ENCODE measurements at regions not wholly inside any gene's neighbourhood (a gene's known extent, or its start where the extent isn't known, plus 50 kb on each side); places are given as distances from the start of the nearest gene placed in this dataset.

DNA sequence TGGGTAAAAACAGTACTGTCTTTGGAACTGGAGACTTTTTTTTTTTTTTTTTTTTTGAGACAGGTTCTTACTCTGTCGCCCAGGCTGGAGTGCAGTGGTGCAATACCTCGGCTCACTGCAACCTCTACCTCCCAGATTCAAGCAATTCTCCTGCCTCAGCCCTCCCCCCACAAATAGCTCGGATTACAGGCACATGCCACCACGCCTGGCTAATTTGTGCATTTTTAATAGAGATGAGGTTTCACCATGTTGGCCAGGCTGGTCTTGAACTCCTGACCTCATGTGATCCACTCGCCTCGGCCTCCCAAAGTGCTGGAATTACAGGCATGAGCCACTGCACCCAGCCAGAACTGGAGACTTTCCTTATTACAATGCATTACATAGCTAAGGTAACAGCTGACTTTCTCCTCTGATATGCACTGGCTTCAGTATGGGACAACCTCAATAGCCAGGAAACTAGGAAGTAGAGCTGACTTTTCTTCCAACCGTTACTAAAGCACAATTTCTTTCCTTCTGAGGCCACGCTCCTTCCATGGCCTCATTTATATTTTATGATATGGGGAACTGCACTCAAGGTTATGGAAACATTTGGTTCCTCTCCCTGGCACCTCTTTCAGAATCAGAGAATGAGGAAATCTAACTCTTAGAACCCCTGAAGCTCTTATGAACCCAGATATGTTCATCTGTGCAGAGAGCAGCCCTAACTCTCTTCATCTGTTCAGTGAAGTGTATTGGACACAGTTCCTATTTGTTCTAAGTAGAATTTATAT lies 53.5 kb upstream of the FAM9B start:
- DNase-seq (ENCODE audit: low spot score): no peak
- in situ Hi-C loops (cut with HindIII; ENCODE audit: low sequenced_read_pairs): no loop called here

DNA sequence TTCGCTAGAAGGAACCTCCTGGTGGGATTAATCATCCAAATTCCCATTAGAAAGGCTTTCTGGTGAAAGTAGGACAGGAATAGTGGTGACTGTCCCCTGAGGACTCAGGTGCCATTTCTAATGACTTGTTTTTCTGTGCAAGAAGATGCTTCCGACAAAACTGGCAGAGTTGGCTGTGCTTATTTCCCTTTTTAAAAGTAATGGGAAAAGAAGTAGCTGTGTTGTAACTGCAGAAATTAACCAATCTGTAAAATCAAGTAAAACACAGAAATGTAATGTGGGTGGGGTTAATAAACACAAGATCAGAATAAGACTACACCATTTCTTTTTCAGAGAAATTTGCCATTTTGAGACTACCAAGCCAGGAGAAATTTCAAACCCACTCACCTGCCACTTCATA lies 55.0 kb upstream of the FAM9B start:
- peak; percentile 17 for DNase-seq (ENCODE audit: low spot score)
- in situ Hi-C loops (cut with HindIII; ENCODE audit: low sequenced_read_pairs): no loop called here

DNA sequence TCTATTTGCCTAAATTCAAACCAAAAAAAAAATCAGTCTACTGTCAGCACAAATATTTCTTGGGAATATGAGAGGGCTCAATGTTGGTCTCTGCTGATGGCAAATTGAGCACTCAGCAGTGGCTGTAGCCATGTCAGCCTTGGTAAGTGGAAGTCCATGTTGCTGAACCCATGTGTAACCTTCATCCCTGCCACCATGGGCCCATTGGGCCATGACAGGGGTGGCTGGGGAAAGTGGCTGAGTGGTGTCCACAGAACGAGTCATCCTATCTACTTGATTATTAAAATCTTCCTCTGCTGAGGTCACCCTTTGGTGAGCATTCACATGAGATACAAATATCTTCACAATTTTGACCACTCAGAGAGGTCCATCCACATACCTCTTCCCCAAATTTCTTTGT lies 56.8 kb upstream of the FAM9B start:
- DNase-seq (ENCODE audit: low spot score): no peak
- in situ Hi-C loops (cut with HindIII; ENCODE audit: low sequenced_read_pairs): no loop called here

DNA sequence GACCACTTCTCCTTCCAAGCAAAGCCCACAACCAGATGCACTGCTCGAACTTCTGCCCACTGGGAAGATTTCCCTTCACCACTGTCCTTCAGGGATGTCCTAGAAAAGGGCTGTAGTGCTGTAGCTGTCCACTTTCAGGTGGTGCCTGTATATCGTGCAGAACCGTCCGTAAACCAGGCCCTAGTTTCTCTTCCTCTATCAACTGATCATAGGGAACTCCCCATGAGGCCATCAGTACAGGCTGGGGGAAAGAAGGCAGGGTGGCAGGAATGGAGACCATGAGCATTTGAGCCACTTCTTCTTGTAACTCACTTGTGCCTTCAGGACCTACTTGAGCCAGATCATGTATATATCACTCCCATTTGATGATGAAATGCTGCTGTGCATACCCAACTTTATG lies 57.3 kb upstream of the FAM9B start:
- DNase-seq (ENCODE audit: low spot score): no peak
- in situ Hi-C loops (cut with HindIII; ENCODE audit: low sequenced_read_pairs): no loop called here

DNA sequence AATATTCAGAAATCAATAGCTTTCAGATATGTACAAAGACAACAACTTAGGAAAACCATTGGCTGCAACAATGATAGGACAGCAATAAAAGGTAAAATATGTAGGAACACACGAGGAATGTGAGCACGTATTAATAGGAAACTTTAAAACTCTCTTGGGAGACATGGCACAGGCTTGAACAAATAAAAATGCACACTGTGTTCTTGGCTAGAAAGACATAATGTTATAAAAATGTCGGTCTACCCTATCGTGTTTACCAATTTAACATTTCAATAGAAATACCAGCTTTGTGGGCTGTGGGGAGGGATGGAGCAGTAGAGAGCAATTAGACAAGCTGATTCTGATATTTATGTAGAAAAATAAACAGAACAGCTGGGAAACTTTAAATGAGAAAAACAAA lies 69.0 kb upstream of the FAM9B start:
- DNase-seq (ENCODE audit: low spot score): no peak
- in situ Hi-C loops (cut with HindIII; ENCODE audit: low sequenced_read_pairs): no loop called here

DNA sequence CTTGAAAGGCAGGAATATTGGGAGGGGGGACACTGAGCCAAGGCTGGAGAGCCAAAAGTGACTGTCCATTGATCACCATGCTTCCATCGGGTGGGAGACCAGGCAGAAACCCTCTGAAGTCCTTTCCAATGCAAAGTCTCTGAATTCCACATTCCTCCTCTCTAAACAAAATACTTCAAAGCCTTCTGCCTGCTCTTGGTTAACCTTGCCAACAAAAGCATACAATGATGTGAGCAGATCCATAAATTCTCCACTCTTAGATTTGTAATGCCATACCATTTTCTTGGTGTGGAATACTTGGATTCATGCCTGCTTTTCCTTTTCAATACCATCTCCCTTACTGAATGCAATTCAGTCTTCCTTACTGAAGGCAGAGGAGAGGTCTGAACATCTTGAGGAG lies 74.1 kb upstream of the FAM9B start:
- in situ Hi-C loops (cut with HindIII; ENCODE audit: low sequenced_read_pairs): no loop called here
- no peak for DNase-seq (ENCODE audit: low spot score)

DNA sequence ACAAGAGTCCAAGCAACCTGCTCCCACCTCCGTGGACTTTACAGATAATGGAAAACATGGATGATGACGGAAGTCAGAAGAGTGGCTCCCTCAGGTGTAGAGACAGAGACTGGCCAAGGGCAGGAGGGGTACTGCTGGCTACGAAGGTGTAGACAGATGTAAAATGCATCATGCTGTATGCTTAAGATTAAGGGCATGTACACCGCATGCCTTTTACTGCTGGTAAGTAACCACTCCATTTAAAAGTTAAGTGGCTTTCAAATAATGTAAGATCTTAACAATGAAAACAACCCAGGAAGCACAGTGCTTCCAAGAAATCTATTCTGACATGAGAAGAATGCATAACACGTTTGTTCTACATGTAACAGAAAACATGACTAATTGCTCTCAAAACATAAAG lies 76.9 kb upstream of the FAM9B start:
- in situ Hi-C loops (cut with HindIII; ENCODE audit: low sequenced_read_pairs): no loop called here
- DNase-seq (ENCODE audit: low spot score): no peak

DNA sequence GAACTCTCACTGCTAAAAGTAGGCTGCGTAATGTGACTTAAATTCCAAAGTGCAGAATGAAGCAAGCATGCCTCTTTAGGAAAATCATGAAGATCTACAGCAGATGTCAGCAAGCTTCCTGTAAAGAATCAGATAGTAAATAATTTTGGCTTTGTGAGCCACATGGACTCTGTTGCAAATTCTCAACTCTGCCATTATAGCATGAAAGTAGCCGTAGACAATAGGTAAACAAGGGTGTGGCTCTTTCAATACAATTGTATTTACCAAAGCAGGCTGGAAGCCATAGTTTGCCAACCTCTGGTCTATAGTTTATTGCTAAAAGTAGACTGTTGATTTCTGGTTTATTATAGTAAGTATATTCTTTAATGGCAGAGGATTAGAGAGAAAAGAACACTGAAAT lies 80.3 kb upstream of the FAM9B start:
- in situ Hi-C loops (cut with HindIII; ENCODE audit: low sequenced_read_pairs): no loop called here
- DNase-seq (ENCODE audit: low spot score): no peak

DNA sequence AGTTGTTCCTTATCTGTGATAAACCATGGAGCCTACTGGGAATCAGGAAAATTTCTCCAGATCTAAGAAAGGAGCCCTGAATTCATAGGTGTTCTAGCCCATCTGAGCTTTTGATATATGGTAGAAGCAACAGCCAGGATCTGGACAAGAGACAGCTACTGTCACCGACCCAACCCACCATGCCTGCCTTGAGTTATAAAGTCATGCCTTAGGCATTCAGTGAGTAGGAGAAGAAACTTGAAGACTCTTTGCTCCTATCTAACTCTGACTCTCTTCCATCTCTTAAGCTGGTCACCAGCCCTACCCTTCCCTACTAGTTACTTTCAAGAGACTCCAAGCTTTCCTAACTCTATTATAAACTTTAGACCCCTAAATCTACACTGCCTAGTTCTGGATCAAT lies 83.9 kb upstream of the FAM9B start:
- in situ Hi-C loops (cut with HindIII; ENCODE audit: low sequenced_read_pairs): no loop called here
- no peak for DNase-seq (ENCODE audit: low spot score)

DNA sequence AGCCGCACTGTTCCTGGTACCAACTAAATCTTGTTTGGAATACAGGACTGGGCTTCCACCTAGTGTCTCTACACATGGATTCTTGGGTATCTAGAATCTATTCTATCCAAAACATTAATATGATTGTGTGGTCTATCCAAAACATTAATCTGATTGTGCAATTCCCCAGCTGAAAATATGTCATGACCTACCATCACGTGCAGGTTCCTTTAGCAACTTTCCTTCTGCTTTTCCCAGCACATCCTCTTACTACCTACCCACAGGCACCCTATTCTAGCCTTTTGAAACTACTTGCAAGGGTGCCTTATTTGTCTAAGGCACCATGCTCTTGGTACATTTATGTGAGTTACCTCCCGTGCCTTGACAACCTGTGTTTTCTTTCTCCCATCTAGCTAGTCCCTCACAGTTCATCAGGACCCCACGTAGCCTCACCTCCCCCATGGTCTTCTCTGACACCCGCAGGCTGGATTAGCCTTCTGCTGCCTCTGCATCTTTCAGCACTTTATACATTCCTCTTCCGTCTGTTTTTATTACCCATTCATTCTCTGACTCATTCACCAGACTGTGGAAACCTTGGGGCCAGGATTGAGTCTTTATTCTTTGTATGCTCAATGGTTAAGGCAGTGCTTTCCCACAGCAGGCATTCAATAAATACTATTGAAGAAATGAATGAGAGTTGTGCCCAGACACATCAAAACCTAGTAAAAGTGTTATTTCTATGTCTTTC lies 88.8 kb upstream of the FAM9B start:
- no peak for DNase-seq (ENCODE audit: low spot score)
- in situ Hi-C loops (cut with HindIII; ENCODE audit: low sequenced_read_pairs): no loop called here

DNA sequence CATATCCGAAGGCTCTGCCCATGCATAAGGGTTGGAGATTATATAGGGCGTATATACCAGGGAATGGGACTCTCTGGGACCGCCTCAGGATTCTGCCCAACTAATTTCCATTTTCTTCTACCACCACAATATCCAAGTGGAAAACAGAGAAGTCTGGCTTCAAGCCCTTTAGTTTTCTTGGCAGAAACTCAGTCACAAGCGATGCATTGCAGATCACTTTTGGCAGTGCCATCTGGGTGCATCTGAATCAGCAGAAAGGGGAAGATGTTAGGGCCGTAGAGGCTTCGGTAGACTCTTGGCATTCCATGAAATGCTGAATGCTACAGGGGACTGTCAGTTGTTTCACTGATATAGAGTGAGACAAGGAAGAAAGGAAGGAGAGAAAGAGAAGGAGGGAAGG lies 94.1 kb upstream of the FAM9B start:
- in situ Hi-C loops (cut with HindIII; ENCODE audit: low sequenced_read_pairs): no loop called here
- peak; percentile 77 for DNase-seq (ENCODE audit: low spot score)

DNA sequence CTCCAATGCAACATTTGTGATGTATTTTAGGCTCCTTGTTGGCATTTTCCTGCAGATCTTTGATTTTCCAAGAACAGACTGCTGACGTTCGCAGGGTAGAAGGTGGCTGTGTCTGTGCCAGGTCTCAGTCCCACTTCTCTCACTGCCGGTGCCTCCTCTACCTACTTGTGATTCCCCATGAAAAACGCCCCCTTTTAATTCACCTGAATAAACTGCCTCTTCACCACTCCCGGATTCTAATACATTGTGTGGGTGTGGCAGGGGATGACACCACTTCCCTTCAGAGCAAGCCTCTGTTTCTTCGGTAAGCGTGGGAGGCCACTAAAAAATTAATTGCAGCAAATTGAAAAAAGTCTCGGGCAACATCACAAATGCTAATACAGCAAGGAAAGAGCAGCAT lies 96.1 kb upstream of the FAM9B start:
- no peak for DNase-seq (ENCODE audit: low spot score)
- in situ Hi-C loops (cut with HindIII; ENCODE audit: low sequenced_read_pairs): no loop called here

DNA sequence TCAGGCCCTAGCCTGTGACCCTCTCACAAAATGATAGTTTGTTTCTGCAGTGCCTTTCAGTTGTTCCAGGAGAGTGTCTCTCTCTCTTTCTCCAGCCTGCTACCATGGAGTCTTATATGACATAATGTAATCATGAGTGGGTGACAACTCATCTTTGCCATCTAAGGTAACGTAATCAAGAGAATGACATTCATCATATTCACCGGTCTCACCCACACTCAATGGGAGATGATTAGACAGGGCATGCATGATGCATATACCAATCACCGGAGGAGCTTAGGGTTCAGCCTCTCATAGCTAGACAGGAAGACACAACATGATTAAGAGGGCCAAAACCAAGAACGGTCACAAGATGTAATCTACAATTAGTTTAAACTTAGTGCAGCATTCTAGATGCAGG lies 97.1 kb upstream of the FAM9B start:
- in situ Hi-C loops (cut with HindIII; ENCODE audit: low sequenced_read_pairs): no loop called here
- DNase-seq (ENCODE audit: low spot score): no peak

DNA sequence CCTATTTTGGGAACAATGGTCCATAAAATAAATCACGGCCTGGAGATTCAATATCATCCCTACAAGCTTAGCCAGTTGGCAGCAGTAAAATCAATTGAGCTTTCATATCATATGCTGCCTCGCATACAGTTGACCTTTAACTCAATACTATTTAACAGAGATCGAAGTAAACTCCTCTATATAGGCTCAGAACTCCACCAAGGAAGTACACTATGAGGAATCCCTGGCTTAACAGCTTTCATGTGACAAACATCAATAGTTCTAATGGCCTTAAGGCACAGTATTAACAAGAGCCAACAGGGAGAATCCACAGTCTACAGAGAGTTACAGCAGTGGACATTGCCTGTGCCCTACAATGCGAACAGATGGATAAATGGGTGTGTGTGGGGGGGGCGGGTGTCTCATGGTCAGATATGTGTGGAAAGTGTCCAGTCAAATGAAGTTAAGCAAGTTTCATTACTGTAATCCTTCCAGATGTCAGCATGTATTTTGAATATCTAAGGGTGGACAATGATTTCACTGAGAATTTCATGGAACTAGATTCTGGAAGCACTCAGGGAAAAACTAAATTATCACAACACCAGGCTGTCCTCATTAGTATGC lies 98.2 kb upstream of the FAM9B start:
- in situ Hi-C loops (cut with HindIII; ENCODE audit: low sequenced_read_pairs): no loop called here
- no peak for DNase-seq (ENCODE audit: low spot score)

DNA sequence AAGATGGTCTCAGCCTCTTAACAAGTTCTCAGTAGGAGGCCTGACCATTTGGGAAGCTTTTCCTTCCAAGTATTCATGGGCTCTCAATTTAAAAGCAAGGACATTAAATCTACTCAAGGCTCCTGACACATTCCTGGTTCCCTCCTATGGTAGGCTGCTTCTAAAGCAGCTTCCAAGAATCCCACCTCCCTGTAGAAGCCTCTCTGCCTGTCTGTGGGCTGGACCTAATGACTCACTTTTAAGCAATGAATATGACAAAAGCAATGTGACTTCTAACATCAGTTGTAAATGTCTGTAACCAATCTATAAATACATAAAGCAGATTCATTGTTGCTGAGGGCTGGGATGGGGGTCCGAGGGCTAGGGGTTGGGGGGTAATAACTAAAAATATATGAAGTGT lies 99.5 kb upstream of the FAM9B start:
- in situ Hi-C loops (cut with HindIII; ENCODE audit: low sequenced_read_pairs): no loop called here
- no peak for DNase-seq (ENCODE audit: low spot score)

DNA sequence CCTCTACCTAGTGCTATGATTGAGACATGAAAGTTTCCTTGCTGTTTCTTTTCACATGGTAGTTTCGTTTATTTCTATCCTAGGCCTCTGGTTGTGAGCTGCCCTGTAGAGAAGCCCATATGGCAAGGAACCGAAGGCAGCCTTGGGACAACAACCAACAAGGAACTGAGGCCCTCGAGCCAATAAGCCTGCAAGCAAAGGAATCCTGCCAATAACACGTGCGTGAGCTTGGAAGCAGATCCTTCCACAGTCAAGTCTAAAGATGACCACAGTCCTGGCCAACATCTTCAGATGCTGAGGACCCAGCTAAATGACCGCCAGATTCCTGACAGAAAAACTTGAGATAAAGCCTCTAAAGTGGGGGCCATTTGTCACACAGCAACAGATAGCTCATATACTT lies 100.4 kb upstream of the FAM9B start:
- in situ Hi-C loops (cut with HindIII; ENCODE audit: low sequenced_read_pairs): no loop called here
- peak; percentile 91 for DNase-seq (ENCODE audit: low spot score)

DNA sequence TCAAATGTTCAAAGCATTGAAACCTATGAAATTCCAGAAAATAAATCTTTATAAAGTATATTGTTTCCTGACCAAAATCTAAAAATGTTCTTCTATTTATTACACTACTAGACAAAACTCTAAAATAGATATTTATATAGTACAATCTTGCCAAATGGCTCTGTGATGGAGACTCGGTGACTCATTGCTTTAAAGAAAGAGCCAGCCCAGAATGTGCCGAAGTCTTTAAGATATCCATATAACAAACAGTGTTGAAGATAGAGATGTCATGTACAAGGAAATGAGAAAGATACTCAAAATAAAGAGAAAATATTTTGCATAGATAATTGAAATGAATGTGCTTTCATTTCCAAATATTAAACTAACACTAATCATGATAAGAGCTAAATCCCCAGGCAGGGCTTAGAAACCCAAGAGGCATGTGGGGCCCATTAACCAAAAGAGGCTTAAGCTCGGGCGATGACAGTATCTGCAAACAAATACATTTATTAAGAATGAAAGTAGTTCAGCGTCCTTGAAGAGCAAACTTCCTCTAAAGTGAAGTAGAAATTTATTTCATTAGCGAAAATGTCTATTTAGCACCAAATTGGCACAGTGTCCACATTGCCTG lies 102.1 kb upstream of the FAM9B start:
- in situ Hi-C loops (cut with HindIII; ENCODE audit: low sequenced_read_pairs): no loop called here
- DNase-seq (ENCODE audit: low spot score): no peak

DNA sequence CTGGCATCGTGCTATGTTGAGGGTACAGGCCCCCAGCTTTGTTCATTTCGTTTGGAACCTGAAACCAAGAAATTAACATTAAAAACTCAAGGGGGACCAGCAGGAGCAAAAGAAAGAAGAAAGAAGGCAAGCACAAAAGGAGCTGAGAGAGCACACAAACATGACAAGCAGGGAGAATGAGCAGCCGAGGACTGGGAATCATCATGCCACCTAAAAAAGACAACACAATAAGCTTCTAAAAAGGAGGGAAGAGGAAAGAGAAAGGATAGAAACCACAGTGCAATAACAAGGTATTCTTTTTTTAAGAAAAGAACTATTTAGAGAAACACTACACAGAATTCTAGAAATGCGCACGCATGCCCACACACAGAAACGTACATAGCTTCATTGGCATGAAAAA lies 103.2 kb upstream of the FAM9B start:
- no peak for DNase-seq (ENCODE audit: low spot score)
- in situ Hi-C loops (cut with HindIII; ENCODE audit: low sequenced_read_pairs): no loop called here

DNA sequence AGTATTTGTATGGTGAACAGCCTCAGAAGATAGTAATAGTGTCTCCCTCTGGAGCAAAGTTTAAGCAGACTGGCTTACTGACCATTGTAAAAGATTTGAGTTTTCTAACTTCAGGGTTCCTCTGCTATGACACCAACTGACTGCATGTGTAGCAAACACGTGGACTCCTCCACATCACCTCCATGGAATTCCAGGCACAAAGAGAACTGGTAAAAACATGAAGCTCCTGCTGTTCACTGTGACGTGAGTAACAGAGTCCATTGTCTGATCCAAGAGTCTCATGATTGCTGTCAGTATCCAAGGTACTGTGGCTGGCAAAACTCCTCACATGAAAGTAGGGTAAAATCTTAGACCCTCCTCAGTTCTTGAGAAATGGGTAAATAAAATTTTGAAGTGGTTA lies 107.6 kb upstream of the FAM9B start:
- DNase-seq (ENCODE audit: low spot score): no peak
- in situ Hi-C loops (cut with HindIII; ENCODE audit: low sequenced_read_pairs): no loop called here

DNA sequence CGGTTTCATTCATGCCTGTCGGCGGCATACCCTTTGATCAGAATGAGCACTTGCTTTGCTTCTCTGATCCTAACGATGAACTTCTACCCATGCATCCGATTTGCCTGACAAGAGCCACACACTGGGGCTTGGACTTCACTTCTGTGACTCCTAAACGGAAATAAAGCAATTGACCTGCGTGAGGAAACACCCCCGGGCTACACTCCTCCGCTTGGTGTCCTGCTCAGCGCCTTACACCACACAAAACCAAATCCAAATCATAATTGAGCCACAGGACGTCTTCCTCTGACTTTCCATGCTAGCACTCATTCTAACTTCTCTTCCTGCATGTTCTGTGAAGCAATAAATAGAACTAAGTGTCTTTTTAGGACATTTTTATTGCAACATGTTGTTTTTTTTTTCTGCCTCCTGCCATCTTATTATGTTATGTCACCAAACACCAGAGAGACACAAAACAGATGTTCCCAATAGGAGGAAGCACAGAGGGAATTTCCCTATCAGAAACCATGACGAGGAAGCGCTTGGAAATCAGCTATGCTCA lies 110.8 kb upstream of the FAM9B start:
- no peak for DNase-seq (ENCODE audit: low spot score)
- in situ Hi-C loops (cut with HindIII; ENCODE audit: low sequenced_read_pairs): no loop called here

All from G401 (cell line).